ENCODE measurements at regions not wholly inside any gene's neighbourhood (a gene's known extent, or its start where the extent isn't known, plus 50 kb on each side); places are given as distances from the start of the nearest gene placed in this dataset.
"Not testable (repeated sequence)": the region's sequence is repeated elsewhere in the genome, so short reads cannot be mapped to it uniquely, and the experiment has no call there.

GRCh38 chr2:87565116-87565515 lies 182.8 kb upstream of the PLGLB2 start:
- TF ChIP-seq, protein P1, sequence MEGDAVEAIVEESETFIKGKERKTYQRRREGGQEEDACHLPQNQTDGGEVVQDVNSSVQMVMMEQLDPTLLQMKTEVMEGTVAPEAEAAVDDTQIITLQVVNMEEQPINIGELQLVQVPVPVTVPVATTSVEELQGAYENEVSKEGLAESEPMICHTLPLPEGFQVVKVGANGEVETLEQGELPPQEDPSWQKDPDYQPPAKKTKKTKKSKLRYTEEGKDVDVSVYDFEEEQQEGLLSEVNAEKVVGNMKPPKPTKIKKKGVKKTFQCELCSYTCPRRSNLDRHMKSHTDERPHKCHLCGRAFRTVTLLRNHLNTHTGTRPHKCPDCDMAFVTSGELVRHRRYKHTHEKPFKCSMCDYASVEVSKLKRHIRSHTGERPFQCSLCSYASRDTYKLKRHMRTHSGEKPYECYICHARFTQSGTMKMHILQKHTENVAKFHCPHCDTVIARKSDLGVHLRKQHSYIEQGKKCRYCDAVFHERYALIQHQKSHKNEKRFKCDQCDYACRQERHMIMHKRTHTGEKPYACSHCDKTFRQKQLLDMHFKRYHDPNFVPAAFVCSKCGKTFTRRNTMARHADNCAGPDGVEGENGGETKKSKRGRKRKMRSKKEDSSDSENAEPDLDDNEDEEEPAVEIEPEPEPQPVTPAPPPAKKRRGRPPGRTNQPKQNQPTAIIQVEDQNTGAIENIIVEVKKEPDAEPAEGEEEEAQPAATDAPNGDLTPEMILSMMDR (IDR thresholded peaks at IDR 0.05) = not testable (repeated sequence)
- not testable (repeated sequence) for TF ChIP-seq POLR2A (IDR thresholded peaks at IDR 0.05)
